ENCODE measurements at regions not wholly inside any gene's neighbourhood (a gene's known extent, or its start where the extent isn't known, plus 50 kb on each side); places are given as distances from the start of the nearest gene placed in this dataset.

DNA sequence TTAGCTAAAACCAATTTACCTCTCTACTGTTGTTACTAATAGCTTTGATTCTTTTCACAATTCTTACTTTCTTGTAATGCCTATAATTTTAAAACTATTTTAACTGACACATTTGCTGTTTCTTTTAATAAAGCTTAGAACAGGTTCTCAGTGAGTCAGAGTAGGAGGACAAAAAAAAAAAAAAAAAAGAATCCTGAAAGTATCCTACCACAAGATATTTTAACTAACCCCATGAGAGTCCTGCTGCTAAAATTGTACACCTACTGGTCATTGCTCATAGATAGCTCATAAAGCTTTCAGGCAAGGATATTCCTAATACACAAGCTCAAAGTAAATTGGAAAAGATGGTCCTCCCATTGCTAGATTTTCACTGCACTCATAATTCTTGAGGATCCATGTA is 301.0 kb downstream of the CENPW start (continued):
- TF ChIP-seq KLF17 (tag by site-specific recombination; IDR thresholded peaks at IDR 0.05), result no peak
- TF ChIP-seq YY2 (tag by site-specific recombination; IDR thresholded peaks at IDR 0.05), result no peak

GRCh38 chr6:126641641-126642040 is 301.7 kb downstream of the CENPW start:
- Histone ChIP-seq H3K27ac (ENCODE audit: extremely low read depth, low read depth, low read length) (no peak overlapping the region), H3K9me3 (ENCODE audit: control insufficient read depth, insufficient read depth, low read depth, low read length) (no peaks in the 10 kb centered on the region), H3K36me3 (ENCODE audit: control insufficient read depth in 2 of 2, insufficient read depth in 1 of 2, low read length in 2 of 2) (no peaks in the 10 kb centered on the region), H3K4me3 (ENCODE audit: low read depth, low read length) (no peak overlapping the region), H3K4me1 (ENCODE audit: control insufficient read depth, insufficient read depth, low read length) (no peaks in the 10 kb centered on the region)
- POLR2A ChIA-PET, result no interaction called here
- CTCF ChIA-PET, result interaction anchor here (0.8 to 1.0 kb wide), 3 partner anchors 9 to 482 kb away, joined by 3 to 5 read pairs (median 4); no protein-coding TSS in a partner anchor
- no peak for TF ChIP-seq ZNF768 (tag by site-specific recombination; IDR thresholded peaks at IDR 0.05)
- TF ChIP-seq ZNF843 (tag by site-specific recombination; IDR thresholded peaks at IDR 0.05), result no peak
- TF ChIP-seq WT1 (tag by site-specific recombination; IDR thresholded peaks at IDR 0.05), result no peak
- TF ChIP-seq ZNF214 (tag by site-specific recombination; IDR thresholded peaks at IDR 0.05; ENCODE audit: borderline replicate concordance), result no peak
- TF ChIP-seq ZNF433 (tag by site-specific recombination; IDR thresholded peaks at IDR 0.05; ENCODE audit: low read depth), result no peak
- TF ChIP-seq KLF10 (tag by site-specific recombination; IDR thresholded peaks at IDR 0.05), result no peak
- no peak for TF ChIP-seq ZNF169 (tag by site-specific recombination; IDR thresholded peaks at IDR 0.05)
- no peak for TF ChIP-seq ZNF521 (tag by site-specific recombination; IDR thresholded peaks at IDR 0.05)
- TF ChIP-seq ZNF280D (tag by site-specific recombination; IDR thresholded peaks at IDR 0.05), result no peak
- TF ChIP-seq ZNF26 (tag by site-specific recombination; IDR thresholded peaks at IDR 0.05), result no peak
- TF ChIP-seq RBAK (tag by site-specific recombination; IDR thresholded peaks at IDR 0.05), result no peak
- no peak for TF ChIP-seq GLIS2 (tag by site-specific recombination; IDR thresholded peaks at IDR 0.05)
- TF ChIP-seq, protein P1, sequence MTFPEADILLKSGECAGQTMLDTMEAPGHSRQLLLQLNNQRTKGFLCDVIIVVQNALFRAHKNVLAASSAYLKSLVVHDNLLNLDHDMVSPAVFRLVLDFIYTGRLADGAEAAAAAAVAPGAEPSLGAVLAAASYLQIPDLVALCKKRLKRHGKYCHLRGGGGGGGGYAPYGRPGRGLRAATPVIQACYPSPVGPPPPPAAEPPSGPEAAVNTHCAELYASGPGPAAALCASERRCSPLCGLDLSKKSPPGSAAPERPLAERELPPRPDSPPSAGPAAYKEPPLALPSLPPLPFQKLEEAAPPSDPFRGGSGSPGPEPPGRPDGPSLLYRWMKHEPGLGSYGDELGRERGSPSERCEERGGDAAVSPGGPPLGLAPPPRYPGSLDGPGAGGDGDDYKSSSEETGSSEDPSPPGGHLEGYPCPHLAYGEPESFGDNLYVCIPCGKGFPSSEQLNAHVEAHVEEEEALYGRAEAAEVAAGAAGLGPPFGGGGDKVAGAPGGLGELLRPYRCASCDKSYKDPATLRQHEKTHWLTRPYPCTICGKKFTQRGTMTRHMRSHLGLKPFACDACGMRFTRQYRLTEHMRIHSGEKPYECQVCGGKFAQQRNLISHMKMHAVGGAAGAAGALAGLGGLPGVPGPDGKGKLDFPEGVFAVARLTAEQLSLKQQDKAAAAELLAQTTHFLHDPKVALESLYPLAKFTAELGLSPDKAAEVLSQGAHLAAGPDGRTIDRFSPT (tag by site-specific recombination; IDR thresholded peaks at IDR 0.05), result no peak
- no peak for TF ChIP-seq ZNF76 (tag by site-specific recombination; IDR thresholded peaks at IDR 0.05; ENCODE audit: borderline replicate concordance, low read depth)
- TF ChIP-seq AEBP2 (tag by site-specific recombination; IDR thresholded peaks at IDR 0.05; ENCODE audit: borderline replicate concordance), result no peak

Data from HEK293 (cell line).